ENCODE measurements at regions not wholly inside any gene's neighbourhood (a gene's known extent, or its start where the extent isn't known, plus 50 kb on each side); places are given as distances from the start of the nearest gene placed in this dataset.
"Not testable (repeated sequence)": the region's sequence is repeated elsewhere in the genome, so short reads cannot be mapped to it uniquely, and the experiment has no call there.

- no peak for ATAC-seq
Observed at GRCh38 chr12:68425998-68426397, 93.8 kb upstream of the MDM1 start.

- ATAC-seq: no peak
Observed at GRCh38 chr12:68428211-68428610, 96.0 kb upstream of the MDM1 start.

GRCh38 chr12:68428724-68429501 is 96.8 kb upstream of the MDM1 start:
- no peak for ATAC-seq

GRCh38 chr12:68429696-68430095 is 97.5 kb upstream of the MDM1 start:
- ATAC-seq: no peak

GRCh38 chr12:68431786-68432185 is 99.6 kb upstream of the MDM1 start:
- ATAC-seq: no peak

GRCh38 chr12:68432622-68433021 is 100.5 kb upstream of the MDM1 start:
- no peak for ATAC-seq

- no peak for ATAC-seq
Observed at GRCh38 chr12:68434391-68435298, 102.5 kb upstream of the MDM1 start.

- ATAC-seq: no peak
Observed at GRCh38 chr12:68435299-68435637, 103.1 kb upstream of the MDM1 start.

GRCh38 chr12:68435816-68436215 is 103.7 kb upstream of the MDM1 start:
- no peak for ATAC-seq

GRCh38 chr12:68438601-68439000 is 106.4 kb upstream of the MDM1 start:
- ATAC-seq: no peak

- no peak for ATAC-seq
Observed at GRCh38 chr12:68439368-68440045, 107.3 kb upstream of the MDM1 start.

GRCh38 chr12:68440068-68440581 is 108.0 kb upstream of the MDM1 start:
- ATAC-seq: no peak

GRCh38 chr12:68441167-68441566 is 109.0 kb upstream of the MDM1 start:
- ATAC-seq: no peak

GRCh38 chr12:68442353-68442972 is 110.3 kb upstream of the MDM1 start:
- ATAC-seq: not testable (repeated sequence)

- not testable (repeated sequence) for ATAC-seq
Observed at GRCh38 chr12:68443695-68444094, 111.5 kb upstream of the MDM1 start.

- ATAC-seq: no peak
Observed at GRCh38 chr12:68445824-68446223, 113.7 kb upstream of the MDM1 start.

GRCh38 chr12:68446384-68446783 is 114.2 kb upstream of the MDM1 start:
- no peak for ATAC-seq

GRCh38 chr12:68446901-68447796 is 115.0 kb upstream of the MDM1 start:
- no peak for ATAC-seq

- ATAC-seq: no peak
Observed at GRCh38 chr12:68447797-68448260, 115.7 kb upstream of the MDM1 start.

- ATAC-seq: no peak
Observed at GRCh38 chr12:68449196-68449595, 117.0 kb upstream of the MDM1 start.

- peak; percentile 80 to 82 for ATAC-seq
Observed at GRCh38 chr12:68450947-68451260, 118.7 kb upstream of the MDM1 start.

Measured in activated CD4-positive, CD25-positive, alpha-beta regulatory T cell treated with anti-CD3 and anti-CD28 coated beads, Interleukin-2, amount 50 U/mL, for 24 hours (primary cell).